Adrenal gland (tissue), 9 donors: ENCODE measurements at regions not wholly inside any gene's neighbourhood (a gene's known extent, or its start where the extent isn't known, plus 50 kb on each side); places are given as distances from the start of the nearest gene placed in this dataset.

Source experiments
- DNase-seq, 7 donors: peaks; one replicate each; pipeline ENCODE4 v3.0.0-alpha.2; 2019 to 2020
- H3K27ac ChIP-seq, 5 donors: fragments of 200-600 bp; sonication (generic) in 4 of 5; 1 replicate in 3 of 5; 2 replicates in 2 of 5; pipeline versions ENCODE4 v1.5.1 to v1.8.0; 2016 to 2020; ENCODE audit warnings: mild to moderate bottlenecking in 1 of 5
- H3K27me3 ChIP-seq: fragments of 200-600 bp; 2 replicates; pipeline ENCODE4 v1.8.0; 2021
- H3K36me3 ChIP-seq, 2 donors: fragments of 200-600 bp; replicated peaks in 1 of 2; 1 replicate in 1 of 2; 2 replicates in 1 of 2; pipeline versions ENCODE4 v1.5.1 to v1.8.0; 2018 to 2022
- H3K4me1 ChIP-seq, 2 donors: fragments of 200-600 bp; replicated peaks in 1 of 2; 1 replicate in 1 of 2; 2 replicates in 1 of 2; pipeline versions ENCODE4 v1.5.1 to v1.8.0; 2018 to 2021
- H3K4me3 ChIP-seq, 4 donors: fragments of 200-600 bp; sonication (generic) in 3 of 4; one replicate each; pipeline ENCODE4 v1.5.1; 2016 to 2018
- H3K9me3 ChIP-seq, 3 donors: fragments of 200-600 bp; sonication (generic) in 1 of 3; replicated peaks in 1 of 3; 1 replicate in 2 of 3; 2 replicates in 1 of 3; pipeline versions ENCODE4 v1.5.1 to v1.8.0; 2016 to 2021
- POLR2A ChIP-seq, 2 donors: fragments of 450-650 bp; IDR thresholded peaks; one replicate each; pipeline ENCODE4 v1.6.1; 2017; ENCODE audit warnings: antibody characterized with exemption in 2 of 2, mild to moderate bottlenecking in 2 of 2, moderate library complexity in 1 of 2
- WGBS, 4 donors: extraction: QIAGEN DNeasy Blood & Tissue Kit in 2 of 4; methylation state at CpG; one replicate each; pipeline versions ENCODE4 v1.1.5 to v1.1.7; 2013 to 2017; 5-methylcytosine and 5-hydroxymethylcytosine counted together
- intact Hi-C, 2 donors: fragments of 100-400 bp; cut with DNase I; formaldehyde crosslinking; loops; one replicate each; pipeline versions ENCODE4 v1.14.1 to v1.15.0; 2022 to 2023
- TF ChIP-seq, protein P1 (sequence below), 6 experiments: fragments of 450-650 bp in 4 of 6; fragments of 200-600 bp in 2 of 6; sonication (generic) in 1 of 6; IDR thresholded peaks; 1 replicate in 5 of 6; 2 replicates in 1 of 6; pipeline versions ENCODE4 v1.5.1 to v1.8.0; 2016 to 2021; ENCODE audit warnings: antibody characterized with exemption in 6 of 6, mild to moderate bottlenecking in 2 of 6, moderate library complexity in 1 of 6
- donor health status: healthy with polysubstance abuse.
- donor health status: Bipolar disorder and iron deficiency.
- donor health status: DM: yes; HTN: yes; CAD: no.
- donor health status: DM: no; HTN: no; CAD: no.
- donor health status: DM: no; HTN: no; CAD: no.

DNA sequence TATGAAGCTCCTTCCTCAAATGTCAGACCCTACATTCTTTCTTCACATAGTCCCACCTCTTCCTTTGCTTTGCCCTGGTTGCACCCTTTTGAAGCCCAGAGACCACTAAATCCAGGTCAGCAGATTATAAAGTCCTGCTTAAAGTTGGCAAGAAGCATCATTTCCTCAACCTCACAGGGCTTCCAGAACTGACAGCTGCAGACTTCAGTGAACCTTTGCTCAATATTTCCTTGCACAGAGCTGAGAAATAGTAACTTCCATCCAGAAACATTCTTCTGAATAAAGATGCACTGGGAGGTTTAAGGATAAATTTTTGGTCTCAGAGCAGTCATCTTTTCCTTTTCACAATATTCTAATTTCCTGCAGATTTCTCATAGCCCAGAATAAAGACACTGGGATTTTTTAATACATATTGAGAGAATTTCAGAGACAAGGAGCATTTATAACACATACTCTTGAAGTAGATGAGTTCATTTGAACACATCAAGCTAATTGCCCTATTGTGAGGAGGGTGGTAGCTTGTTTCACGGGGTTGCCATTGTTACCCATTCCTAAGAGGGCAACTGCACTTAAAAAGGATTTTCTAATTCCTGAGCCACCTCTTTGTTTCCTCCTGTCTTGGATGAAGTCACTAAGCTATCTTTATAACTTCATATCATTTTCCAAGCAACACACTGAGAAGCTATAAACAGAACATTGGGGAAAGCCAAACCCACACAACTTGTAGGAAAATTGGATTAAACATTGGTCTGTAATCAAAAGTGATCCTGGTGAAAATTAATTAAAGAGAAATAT is 150.2 kb upstream of the PLN start:
- Histone ChIP-seq H3K27ac (no peak overlapping the region), H3K4me1 (no peaks in the 10 kb centered on the region), H3K27me3 (no peaks in the 10 kb centered on the region), H3K36me3 (no peaks in the 10 kb centered on the region), H3K9me3 (no peaks in the 10 kb centered on the region), H3K4me3 (no peak overlapping the region)
- WGBS, 4 donors: 58 to 79% (median 69%) methylated on average over 1 of the region's 1 CpG
- TF ChIP-seq POLR2A (IDR thresholded peaks at IDR 0.05): no peak
- TF ChIP-seq, protein P1, sequence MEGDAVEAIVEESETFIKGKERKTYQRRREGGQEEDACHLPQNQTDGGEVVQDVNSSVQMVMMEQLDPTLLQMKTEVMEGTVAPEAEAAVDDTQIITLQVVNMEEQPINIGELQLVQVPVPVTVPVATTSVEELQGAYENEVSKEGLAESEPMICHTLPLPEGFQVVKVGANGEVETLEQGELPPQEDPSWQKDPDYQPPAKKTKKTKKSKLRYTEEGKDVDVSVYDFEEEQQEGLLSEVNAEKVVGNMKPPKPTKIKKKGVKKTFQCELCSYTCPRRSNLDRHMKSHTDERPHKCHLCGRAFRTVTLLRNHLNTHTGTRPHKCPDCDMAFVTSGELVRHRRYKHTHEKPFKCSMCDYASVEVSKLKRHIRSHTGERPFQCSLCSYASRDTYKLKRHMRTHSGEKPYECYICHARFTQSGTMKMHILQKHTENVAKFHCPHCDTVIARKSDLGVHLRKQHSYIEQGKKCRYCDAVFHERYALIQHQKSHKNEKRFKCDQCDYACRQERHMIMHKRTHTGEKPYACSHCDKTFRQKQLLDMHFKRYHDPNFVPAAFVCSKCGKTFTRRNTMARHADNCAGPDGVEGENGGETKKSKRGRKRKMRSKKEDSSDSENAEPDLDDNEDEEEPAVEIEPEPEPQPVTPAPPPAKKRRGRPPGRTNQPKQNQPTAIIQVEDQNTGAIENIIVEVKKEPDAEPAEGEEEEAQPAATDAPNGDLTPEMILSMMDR (IDR thresholded peaks at IDR 0.05): no peak
- intact Hi-C loops: no loop called here
- DNase-seq: no peak

DNA sequence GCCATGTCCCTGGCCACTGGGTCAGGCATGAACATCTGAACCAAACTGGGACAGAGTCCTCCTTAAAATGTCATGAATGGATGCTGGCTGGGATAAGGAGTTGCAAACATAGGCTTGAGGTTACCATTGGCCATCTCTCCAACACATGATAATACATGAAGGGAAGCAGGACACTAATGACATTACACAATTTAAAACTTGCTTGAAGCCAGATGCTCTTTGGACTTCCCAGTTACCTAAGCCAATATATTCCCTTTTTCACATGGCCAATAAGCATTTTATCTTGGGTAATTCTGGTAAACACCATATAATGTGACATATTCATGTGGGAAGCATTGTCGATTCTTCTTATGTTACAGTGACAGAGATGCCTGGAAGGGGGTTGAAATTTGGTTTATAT is 148.0 kb upstream of the PLN start:
- Histone ChIP-seq H3K4me1 (no peaks in the 10 kb centered on the region), H3K36me3 (no peaks in the 10 kb centered on the region), H3K27ac (no peak overlapping the region), H3K9me3 (no peaks in the 10 kb centered on the region), H3K4me3 (no peak overlapping the region), H3K27me3 (no peaks in the 10 kb centered on the region)
- no peak for DNase-seq
- no peak for TF ChIP-seq POLR2A (IDR thresholded peaks at IDR 0.05)
- TF ChIP-seq, protein P1 (IDR thresholded peaks at IDR 0.05): no peak
- intact Hi-C loops: no loop called here
- WGBS, 4 donors: 96 to 100% (median 98%) methylated on average over 1 of the region's 1 CpG

DNA sequence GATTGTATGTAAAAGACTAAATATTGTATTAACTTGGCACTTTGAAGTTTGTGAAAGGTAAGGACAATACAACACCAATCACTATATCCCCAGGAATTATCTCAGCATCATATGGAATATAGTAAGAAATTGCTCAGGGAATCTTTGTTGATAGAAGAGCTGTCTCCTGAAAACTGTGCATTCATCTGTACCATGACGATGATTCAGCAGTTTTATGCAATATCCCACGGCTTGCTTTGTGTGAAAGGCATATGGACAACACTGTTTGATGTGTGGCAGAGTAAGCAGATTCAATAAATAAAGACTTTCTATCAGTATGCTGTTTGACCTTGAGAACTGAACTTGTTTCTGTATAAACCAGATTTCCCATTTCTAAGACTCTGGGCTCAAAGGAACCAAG is 147.5 kb upstream of the PLN start:
- no peaks in the 10 kb centered on the region for H3K27me3 ChIP-seq
- H3K27ac ChIP-seq: no peak overlapping the region
- H3K4me3 ChIP-seq: no peak overlapping the region
- 79 to 86% (median 83%) methylated on average over 2 of the region's 2 CpGs for WGBS, 4 donors
- no peaks in the 10 kb centered on the region for H3K9me3 ChIP-seq
- H3K36me3 ChIP-seq: no peaks in the 10 kb centered on the region
- TF ChIP-seq, protein P1 (IDR thresholded peaks at IDR 0.05): no peak
- TF ChIP-seq POLR2A (IDR thresholded peaks at IDR 0.05): no peak
- intact Hi-C loops: no loop called here
- no peak for DNase-seq
- no peaks in the 10 kb centered on the region for H3K4me1 ChIP-seq

DNA sequence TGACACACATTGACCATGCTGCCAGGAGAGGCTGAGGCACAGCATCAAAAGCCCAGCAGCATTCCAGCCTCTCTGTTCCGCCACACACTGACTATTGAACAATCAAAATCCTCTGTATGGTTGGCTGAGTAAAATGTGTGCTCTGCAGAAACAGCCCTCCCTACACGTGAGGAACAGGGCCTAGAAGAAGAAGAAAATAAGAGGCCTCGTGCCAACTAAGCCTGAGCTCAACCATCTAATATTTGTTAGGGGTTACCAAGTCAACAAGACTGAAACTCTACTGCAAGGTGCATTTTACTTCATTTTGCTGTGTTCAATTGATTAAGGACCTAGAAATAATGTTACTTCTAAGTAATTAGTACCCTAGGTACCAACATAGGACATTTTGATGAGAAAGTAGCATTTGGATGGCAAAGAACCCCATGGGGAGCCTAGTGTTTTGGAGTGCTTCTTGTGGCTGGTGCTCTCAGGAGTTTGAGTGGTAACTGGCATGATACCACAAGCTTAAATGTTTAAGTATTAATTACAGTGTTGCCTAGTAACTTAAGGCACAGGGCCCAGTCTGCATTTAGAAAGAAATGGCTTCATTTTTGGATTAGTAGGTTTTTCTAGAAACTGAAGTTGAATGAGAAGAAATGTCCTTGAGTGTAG is 146.6 kb upstream of the PLN start:
- no peak overlapping the region for H3K27ac ChIP-seq
- no peak overlapping the region for H3K4me3 ChIP-seq
- WGBS, 4 donors: 87 to 92% (median 90%) methylated on average over 3 of the region's 3 CpGs
- DNase-seq: no peak
- TF ChIP-seq, protein P1 (IDR thresholded peaks at IDR 0.05): no peak
- TF ChIP-seq POLR2A (IDR thresholded peaks at IDR 0.05): no peak
- no peaks in the 10 kb centered on the region for H3K27me3 ChIP-seq
- no peaks in the 10 kb centered on the region for H3K9me3 ChIP-seq
- H3K36me3 ChIP-seq: no peaks in the 10 kb centered on the region
- intact Hi-C loops: no loop called here
- H3K4me1 ChIP-seq: no peaks in the 10 kb centered on the region
